HEK293 (cell line): ENCODE measurements at regions not wholly inside any gene's neighbourhood (a gene's known extent, or its start where the extent isn't known, plus 50 kb on each side); places are given as distances from the start of the nearest gene placed in this dataset.

Experiments used
- ZNF174 ChIP-seq: fragments of 450-650 bp; formaldehyde crosslinking; IDR thresholded peaks from 2 replicates; pipeline ENCODE4 v1.5.0; 2017; ENCODE audit warnings: missing biosample characterization, mild to moderate bottlenecking, missing genetic modification characterization
- ZNF324 ChIP-seq: fragments of 450-650 bp; formaldehyde crosslinking; IDR thresholded peaks from 2 replicates; pipeline ENCODE4 v1.5.1; 2016; ENCODE audit warnings: missing biosample characterization, missing genetic modification characterization
- ZNF626 ChIP-seq: fragments of 450-650 bp; sonication (Bioruptor Pico); formaldehyde crosslinking; IDR thresholded peaks from 2 replicates; pipeline ENCODE4 v1.5.1; 2018; ENCODE audit warnings: missing biosample characterization, missing genetic modification characterization, inconsistent platforms
- ZNF785 ChIP-seq: fragments of 450-650 bp; formaldehyde crosslinking; IDR thresholded peaks from 2 replicates; pipeline ENCODE4 v1.5.1; 2016; ENCODE audit warnings: missing biosample characterization, missing genetic modification characterization
- TF ChIP-seq, protein P1 (sequence below): fragments of 450-650 bp; formaldehyde crosslinking; IDR thresholded peaks from 2 replicates; pipeline ENCODE4 v1.5.1; 2016; ENCODE audit warnings: missing biosample characterization, missing genetic modification characterization

DNA sequence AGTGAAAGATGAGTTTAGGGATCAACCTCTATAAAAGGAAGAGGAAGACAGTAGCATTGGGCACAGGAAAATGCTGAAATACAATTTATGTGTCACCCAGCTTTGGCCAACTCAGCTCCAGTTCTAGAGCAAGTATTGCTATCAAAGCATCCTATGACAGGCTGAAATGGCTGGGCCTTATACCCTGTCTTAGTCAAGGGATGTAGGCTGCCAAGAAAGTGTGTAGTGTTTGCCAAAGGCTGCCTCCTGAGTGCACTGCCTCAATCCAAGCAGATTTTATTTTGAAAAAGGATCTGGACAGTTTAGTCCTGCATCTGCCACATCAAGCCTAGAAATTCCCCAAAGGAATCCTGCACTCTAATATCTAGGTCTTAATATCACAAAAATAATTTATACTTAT is 359.9 kb upstream of the ZC3H15 start:
- TF ChIP-seq ZNF324 (tag by site-specific recombination) = no peak
- TF ChIP-seq ZNF785 = no peak
- TF ChIP-seq, protein P1, sequence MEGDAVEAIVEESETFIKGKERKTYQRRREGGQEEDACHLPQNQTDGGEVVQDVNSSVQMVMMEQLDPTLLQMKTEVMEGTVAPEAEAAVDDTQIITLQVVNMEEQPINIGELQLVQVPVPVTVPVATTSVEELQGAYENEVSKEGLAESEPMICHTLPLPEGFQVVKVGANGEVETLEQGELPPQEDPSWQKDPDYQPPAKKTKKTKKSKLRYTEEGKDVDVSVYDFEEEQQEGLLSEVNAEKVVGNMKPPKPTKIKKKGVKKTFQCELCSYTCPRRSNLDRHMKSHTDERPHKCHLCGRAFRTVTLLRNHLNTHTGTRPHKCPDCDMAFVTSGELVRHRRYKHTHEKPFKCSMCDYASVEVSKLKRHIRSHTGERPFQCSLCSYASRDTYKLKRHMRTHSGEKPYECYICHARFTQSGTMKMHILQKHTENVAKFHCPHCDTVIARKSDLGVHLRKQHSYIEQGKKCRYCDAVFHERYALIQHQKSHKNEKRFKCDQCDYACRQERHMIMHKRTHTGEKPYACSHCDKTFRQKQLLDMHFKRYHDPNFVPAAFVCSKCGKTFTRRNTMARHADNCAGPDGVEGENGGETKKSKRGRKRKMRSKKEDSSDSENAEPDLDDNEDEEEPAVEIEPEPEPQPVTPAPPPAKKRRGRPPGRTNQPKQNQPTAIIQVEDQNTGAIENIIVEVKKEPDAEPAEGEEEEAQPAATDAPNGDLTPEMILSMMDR (tag by site-specific recombination) = no peak
- no peak for TF ChIP-seq ZNF174 (tag by site-specific recombination)
- TF ChIP-seq ZNF626 (tag by site-specific recombination) = no peak
